Kidney (tissue), 13 donors: ENCODE measurements at regions not wholly inside any gene's neighbourhood (a gene's known extent, or its start where the extent isn't known, plus 50 kb on each side); places are given as distances from the start of the nearest gene placed in this dataset.

Experiments used
- DNase-seq, 5 donors: peaks; one replicate each; pipeline ENCODE4 v3.0.0-alpha.2; 2013 to 2020
- FAIRE-seq: peaks from 2 replicates; lab custom pipeline; 2012; peaks lifted over from hg19 to GRCh38; lab: Jason Lieb, UNC
- H3K27ac ChIP-seq, 2 donors: one replicate each; pipeline ENCODE4 v1.7.0; 2013; ENCODE audit warnings: low read depth in 2 of 2, low read length in 2 of 2, inconsistent platforms in 1 of 2
- H3K27me3 ChIP-seq: one replicate; pipeline ENCODE4 v1.7.1; 2013; ENCODE audit warnings: low read length, inconsistent platforms; ENCODE audit not compliant: control insufficient read depth, insufficient read depth
- H3K36me3 ChIP-seq, 3 donors: one replicate each; pipeline versions ENCODE4 v1.7.0 to v1.7.1; 2013; ENCODE audit warnings: low read length in 3 of 3, control low read depth in 1 of 3, inconsistent platforms in 1 of 3; ENCODE audit not compliant: insufficient read depth in 3 of 3, control insufficient read depth in 2 of 3
- H3K4me1 ChIP-seq, 3 donors: one replicate each; pipeline versions ENCODE4 v1.7.0 to v1.7.1; 2013; ENCODE audit warnings: low read length in 3 of 3, inconsistent platforms in 1 of 3, low read depth in 1 of 3; ENCODE audit not compliant: control insufficient read depth in 2 of 3, insufficient read depth in 2 of 3
- H3K4me3 ChIP-seq, 3 donors: one replicate each; pipeline versions ENCODE4 v1.7.0 to v1.8.1; 2013; ENCODE audit warnings: low read length in 3 of 3, control low read depth in 1 of 3, inconsistent platforms in 1 of 3
- H3K9ac ChIP-seq, 3 donors: one replicate each; pipeline versions ENCODE4 v1.7.0 to v1.7.1; 2013; ENCODE audit warnings: low read length in 3 of 3, control low read depth in 1 of 3, inconsistent platforms in 1 of 3
- H3K9me3 ChIP-seq, 3 donors: one replicate each; pipeline versions ENCODE4 v1.7.0 to v1.7.1; 2013; ENCODE audit warnings: low read length in 3 of 3, control low read depth in 1 of 3, inconsistent platforms in 1 of 3; ENCODE audit not compliant: control insufficient read depth in 2 of 3, insufficient read depth in 1 of 3
- CTCF ChIP-seq: IDR thresholded peaks from 3 replicates; pipeline ENCODE4 v1.5.1; 2012; ENCODE audit warnings: mild to moderate bottlenecking, moderate library complexity, borderline replicate concordance; ENCODE audit not compliant: insufficient read depth; ENCODE audit errors: extremely low read depth
- intact Hi-C: fragments of 100-400 bp; cut with DNase I; formaldehyde crosslinking; loops from one replicate; pipeline ENCODE4 v1.11.1; 2022
- donor health status: control.
- donor health status: control.
- donor health status: control.
- donor health status: control.
- donor health status: control.
- donor health status: DM: yes; HTN: yes; CAD: no.
- donor health status: Normal renal cell carcinoma (clear cell type).

- Histone ChIP-seq H3K36me3 (no peaks in the 10 kb centered on the region), H3K27ac (no peak overlapping the region), H3K27me3 (no peaks in the 10 kb centered on the region), H3K4me1 (no peaks in the 10 kb centered on the region), H3K9me3 (no peaks in the 10 kb centered on the region), H3K9ac (no peak overlapping the region), H3K4me3 (no peak overlapping the region)
- DNase-seq: no peak
- TF ChIP-seq CTCF: no peak
- FAIRE-seq: no peak
- intact Hi-C loops: no loop called here
These were observed 692.5 kb downstream of the CENPC start for GRCh38 chr4:66852843-66853242.

DNA sequence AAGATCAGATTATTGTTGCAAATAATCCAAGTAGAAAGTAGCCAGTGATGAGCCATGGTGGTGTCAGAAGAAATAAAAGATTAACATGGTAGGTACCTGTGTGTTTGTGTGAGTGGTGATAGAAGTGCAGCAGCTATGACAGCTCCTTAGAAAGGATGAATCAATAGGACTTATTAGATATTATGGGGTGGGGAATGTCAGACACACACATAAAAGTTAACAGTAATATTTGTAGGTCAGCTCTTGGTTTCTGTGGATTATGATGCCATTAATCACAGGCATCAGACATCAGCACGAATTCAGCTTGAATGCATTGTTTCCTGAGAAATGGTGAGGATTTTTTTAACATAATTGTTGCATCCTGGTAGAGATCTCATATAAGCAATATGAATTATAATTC is 695.7 kb downstream of the CENPC start:
- no peak overlapping the region for H3K9ac ChIP-seq
- H3K4me3 ChIP-seq: no peak overlapping the region
- no peaks in the 10 kb centered on the region for H3K9me3 ChIP-seq
- intact Hi-C loops: no loop called here
- H3K4me1 ChIP-seq: no peaks in the 10 kb centered on the region
- no peak overlapping the region for H3K27ac ChIP-seq
- DNase-seq (no peak), FAIRE-seq (no peak)
- no peak for TF ChIP-seq CTCF
- no peaks in the 10 kb centered on the region for H3K36me3 ChIP-seq
- H3K27me3 ChIP-seq: no peaks in the 10 kb centered on the region

DNA sequence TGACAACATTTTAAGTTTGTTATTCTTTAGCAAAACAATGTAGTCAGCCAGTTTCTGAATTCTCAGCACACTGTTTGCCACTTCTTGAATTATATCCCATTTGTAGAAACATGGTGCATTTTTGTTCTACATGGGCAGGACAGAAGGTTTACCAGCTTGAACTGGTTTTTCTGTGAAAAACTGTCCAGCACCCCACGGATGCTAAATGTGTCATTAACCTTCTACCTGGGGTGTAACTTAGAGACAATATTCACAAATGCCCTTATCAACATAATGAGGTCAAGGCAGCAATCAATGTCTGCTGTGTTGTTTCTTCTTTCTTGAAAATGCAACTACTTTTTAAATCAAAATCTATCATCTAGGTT is 702.6 kb downstream of the CENPC start:
- FAIRE-seq (no peak), DNase-seq (no peak)
- H3K27ac ChIP-seq: no peak overlapping the region
- H3K36me3 ChIP-seq: no peaks in the 10 kb centered on the region
- H3K9ac ChIP-seq: no peak overlapping the region
- intact Hi-C loops: no loop called here
- no peaks in the 10 kb centered on the region for H3K4me1 ChIP-seq
- H3K9me3 ChIP-seq: no peaks in the 10 kb centered on the region
- H3K27me3 ChIP-seq: no peaks in the 10 kb centered on the region
- H3K4me3 ChIP-seq: no peak overlapping the region
- no peak for TF ChIP-seq CTCF

DNA sequence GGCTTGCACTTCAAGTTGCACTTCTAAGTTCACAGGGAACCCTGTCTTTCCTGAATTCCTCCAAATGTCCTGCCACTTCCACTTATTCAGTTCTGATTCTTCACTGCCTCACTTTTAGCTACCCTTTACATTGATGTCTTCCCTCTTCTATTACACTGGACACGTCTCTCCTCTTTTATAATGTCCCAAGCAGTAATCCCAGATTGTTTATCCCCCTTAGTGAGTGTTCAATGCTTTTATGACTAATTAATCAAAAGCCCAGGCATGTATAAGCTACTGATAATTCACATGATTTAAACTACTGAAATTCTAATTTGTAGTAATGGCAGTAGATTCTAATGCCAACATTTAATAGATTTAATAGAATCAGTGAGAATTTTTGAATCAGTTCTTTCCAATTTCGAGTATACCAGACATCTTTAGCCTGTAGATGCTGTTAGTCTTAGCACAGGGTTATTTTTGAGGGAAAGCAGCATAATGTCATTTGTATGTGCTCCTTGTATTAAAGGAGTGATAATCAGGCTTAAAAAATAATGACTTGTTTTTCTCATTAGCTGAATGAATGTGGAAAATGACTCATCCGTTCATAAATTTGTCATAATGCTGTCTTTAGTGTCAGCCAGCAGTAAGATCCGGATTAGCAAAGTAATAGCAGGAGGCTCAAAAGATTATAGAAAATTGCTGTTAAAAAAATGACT is 703.1 kb downstream of the CENPC start:
- Histone ChIP-seq H3K9ac (no peak overlapping the region), H3K9me3 (no peaks in the 10 kb centered on the region), H3K36me3 (no peaks in the 10 kb centered on the region), H3K4me3 (no peak overlapping the region), H3K27me3 (no peaks in the 10 kb centered on the region), H3K27ac (no peak overlapping the region), H3K4me1 (no peaks in the 10 kb centered on the region)
- no peak for DNase-seq
- intact Hi-C loops: no loop called here
- no peak for FAIRE-seq
- no peak for TF ChIP-seq CTCF
